22Rv1 (cell line): ENCODE measurements at regions not wholly inside any gene's neighbourhood (a gene's known extent, or its start where the extent isn't known, plus 50 kb on each side); places are given as distances from the start of the nearest gene placed in this dataset.
A peak's percentile ranks its signal among the peaks of the same experiment; 100 is the strongest.
"Not testable (repeated sequence)": the region's sequence is repeated elsewhere in the genome, so short reads cannot be mapped to it uniquely, and the experiment has no call there.

Experiments used
- H3K27ac ChIP-seq: fragments of 450-650 bp; 2 replicates; pipeline ENCODE4 v1.5.1; 2017
- CTCF ChIP-seq: fragments of 450-650 bp; IDR thresholded peaks from 2 replicates; pipeline ENCODE4 v1.5.1; 2017; ENCODE audit warnings: mild to moderate bottlenecking
- ZFX ChIP-seq: fragments of 450-650 bp; IDR thresholded peaks from 2 replicates; pipeline ENCODE4 v1.6.1; 2017; ENCODE audit warnings: antibody characterized with exemption, borderline replicate concordance

DNA sequence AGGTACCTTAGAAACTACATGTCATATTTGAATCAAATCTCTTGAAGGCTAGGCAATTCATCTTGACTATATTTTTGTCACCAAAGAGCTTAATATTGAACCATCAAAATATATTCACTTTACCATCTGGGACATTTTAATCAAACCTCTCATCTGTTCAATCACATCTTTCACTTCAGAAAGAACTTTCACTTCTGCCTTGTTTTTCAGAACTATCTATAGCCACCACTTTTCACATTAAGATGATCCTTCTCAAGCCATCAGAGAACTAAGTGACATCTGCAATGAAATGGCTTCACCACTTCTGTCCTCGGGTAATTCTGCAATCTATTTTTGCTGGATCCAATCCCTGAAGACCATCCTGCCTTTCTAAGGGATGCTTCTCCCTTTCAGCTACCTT is 57.8 kb downstream of the OR2B2 start:
- no peak overlapping the region for H3K27ac ChIP-seq
- no peak for TF ChIP-seq CTCF
- no peak for TF ChIP-seq ZFX

DNA sequence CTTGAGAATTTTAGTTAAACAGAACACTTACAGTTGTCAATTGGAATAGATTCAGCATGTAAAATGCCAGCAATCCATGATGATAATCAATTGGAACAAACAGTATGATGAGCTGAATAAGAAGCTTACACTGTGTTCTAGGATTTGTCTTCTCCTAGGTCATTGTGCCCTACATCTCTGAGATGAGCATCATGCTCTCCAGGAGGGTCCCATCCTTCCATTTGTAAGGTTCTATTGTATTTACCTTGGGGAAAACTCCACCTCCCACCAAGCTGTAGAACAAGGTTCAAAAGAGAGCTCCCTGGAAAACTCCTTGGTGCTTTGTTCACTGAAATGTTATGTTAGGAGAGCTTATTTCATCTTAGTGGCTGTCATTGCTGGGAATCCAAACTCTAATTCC is 60.8 kb downstream of the OR2B2 start:
- H3K27ac ChIP-seq: no peak overlapping the region
- TF ChIP-seq ZFX: no peak
- no peak for TF ChIP-seq CTCF

- H3K27ac ChIP-seq: not testable (repeated sequence)
Measured at GRCh38 chr6:27849001-27849400, 63.2 kb downstream of the OR2B2 start.

DNA sequence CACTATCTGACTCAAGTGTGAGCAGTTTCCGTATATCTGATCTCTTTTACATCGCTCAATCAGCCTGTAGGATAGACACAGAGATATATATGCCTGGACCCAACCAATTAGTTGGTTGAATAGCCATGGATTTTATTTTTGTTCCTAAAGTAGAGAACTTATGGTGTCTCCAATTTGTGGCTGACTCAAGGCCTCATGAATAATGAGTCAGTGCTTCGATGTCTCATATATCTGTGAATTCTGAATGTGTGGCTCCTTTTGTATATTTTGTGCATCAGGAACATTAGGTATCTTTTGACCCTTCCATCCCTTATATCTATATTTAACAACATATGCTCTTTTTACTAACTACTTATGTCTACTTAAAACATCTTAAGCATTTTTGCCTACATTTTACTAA is 64.5 kb downstream of the OR2B2 start:
- TF ChIP-seq ZFX: no peak
- TF ChIP-seq CTCF: no peak
- no peak overlapping the region for H3K27ac ChIP-seq

GRCh38 chr6:27840572-27840971 is 71.6 kb downstream of the OR2B2 start:
- peak overlapping the region; percentile 100 for H3K27ac ChIP-seq
- TF ChIP-seq ZFX (no peak), CTCF (no peak)

DNA sequence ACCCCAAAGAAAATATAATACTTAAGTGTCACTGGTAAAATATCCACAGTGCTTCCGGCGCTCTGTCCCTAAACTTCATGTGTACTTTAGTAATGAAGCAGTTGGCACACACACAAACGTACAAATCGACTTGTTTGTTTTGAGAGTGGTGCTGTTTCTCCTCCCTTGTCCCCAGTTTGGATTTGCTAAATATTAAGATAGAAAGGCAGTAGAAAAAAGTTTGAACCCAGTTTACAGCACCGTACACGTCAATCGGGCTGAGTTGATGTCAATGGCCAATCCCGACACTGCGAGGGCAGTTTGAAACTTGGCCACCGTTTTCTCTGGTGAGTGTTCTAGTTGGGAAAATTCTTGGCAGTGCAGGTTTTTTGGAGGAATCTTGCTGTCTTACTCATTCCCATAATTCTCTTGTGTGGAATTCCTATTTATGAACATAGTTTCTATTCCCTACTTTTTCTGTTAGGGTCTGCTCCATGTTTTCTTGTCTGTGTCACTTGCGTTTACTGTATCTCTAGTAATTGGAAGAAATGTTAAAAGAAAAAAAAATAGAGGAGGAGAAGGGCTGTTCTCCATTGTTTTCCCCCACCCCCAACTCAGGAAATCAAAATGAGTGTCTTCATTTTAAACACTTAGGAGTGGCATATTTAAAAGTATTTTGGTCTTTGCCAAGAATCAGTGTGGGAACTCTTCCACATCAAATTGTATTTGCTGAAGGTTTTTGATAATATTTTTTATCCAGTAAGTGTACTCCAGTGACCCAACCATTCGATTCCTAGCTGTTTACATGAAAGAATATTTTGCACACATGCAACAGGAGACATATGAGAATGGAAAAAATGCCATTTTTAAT is 72.3 kb downstream of the OR2B2 start:
- peak overlapping the region; percentile 100 for H3K27ac ChIP-seq
- TF ChIP-seq ZFX: no peak
- no peak for TF ChIP-seq CTCF

DNA sequence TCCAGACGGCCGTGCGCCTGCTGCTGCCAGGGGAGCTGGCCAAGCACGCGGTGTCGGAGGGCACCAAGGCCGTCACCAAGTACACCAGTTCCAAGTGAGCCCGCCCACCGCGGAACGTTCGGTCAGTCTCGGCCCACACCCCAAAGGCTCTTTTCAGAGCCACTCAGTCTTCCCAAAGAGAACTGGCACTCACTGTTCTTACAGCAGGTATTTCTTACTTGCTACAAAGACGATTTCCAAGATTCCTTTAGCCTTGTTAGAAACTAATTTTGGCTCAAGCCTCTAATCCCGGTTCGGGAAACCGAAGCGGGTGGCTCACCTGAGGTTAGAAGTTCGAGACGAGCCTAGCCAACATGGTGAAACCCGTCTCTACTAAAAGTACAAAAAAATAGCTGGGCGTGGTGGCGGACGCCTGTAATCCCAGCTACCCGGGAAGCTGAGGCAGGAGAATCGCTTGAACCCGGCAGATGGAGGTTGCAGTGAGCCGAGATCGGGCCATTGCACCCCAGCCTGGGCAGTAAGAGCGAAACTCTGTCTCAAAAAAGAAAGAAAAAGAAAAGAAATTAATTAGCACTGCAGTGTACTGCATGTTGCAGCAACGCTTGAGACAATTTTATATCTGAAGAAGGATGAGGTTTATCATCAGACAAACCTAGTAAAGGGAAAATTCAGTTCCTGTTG is 73.1 kb downstream of the OR2B2 start:
- TF ChIP-seq CTCF (no peak), ZFX (no peak)

More for the DNA sequence above, 73.1 kb downstream of the OR2B2 start:
- H3K27ac ChIP-seq: peak overlapping the region; percentile 100
